H9 (cell line): ENCODE measurements at regions not wholly inside any gene's neighbourhood (a gene's known extent, or its start where the extent isn't known, plus 50 kb on each side); places are given as distances from the start of the nearest gene placed in this dataset.

Experiments used
- DNase-seq: peaks from one replicate; pipeline ENCODE4 v3.0.0-alpha.2; 2017
- H2AFZ ChIP-seq: one replicate; pipeline ENCODE4 v1.6.1; 2013; ENCODE audit warnings: mild to moderate bottlenecking, low read length, control low read depth, moderate library complexity
- H2AK5ac ChIP-seq: 2 replicates; pipeline ENCODE4 v1.6.1; 2013; ENCODE audit warnings: low read length, control low read depth, mixed read lengths; ENCODE audit not compliant: insufficient read length
- H2BK120ac ChIP-seq: one replicate; pipeline ENCODE4 v1.6.1; 2013; ENCODE audit warnings: low read depth, mild to moderate bottlenecking, low read length, control low read depth, inconsistent platforms; ENCODE audit not compliant: poor library complexity, severe bottlenecking
- H2BK12ac ChIP-seq: 2 replicates; pipeline ENCODE4 v1.6.1; 2013; ENCODE audit warnings: low read length, control low read depth, mixed read lengths, low read depth; ENCODE audit not compliant: insufficient read length
- H2BK15ac ChIP-seq: 2 replicates; pipeline ENCODE4 v1.6.1; 2013; ENCODE audit warnings: low read depth, low read length, control low read depth
- H2BK20ac ChIP-seq: one replicate; pipeline ENCODE4 v1.6.1; 2013; ENCODE audit warnings: low read depth, mild to moderate bottlenecking, low read length, control low read depth, inconsistent platforms; ENCODE audit not compliant: poor library complexity, severe bottlenecking
- H2BK5ac ChIP-seq: 2 replicates; pipeline ENCODE4 v1.6.1; 2013; ENCODE audit warnings: low read length, control low read depth, mixed read lengths; ENCODE audit not compliant: insufficient read length
- H3K14ac ChIP-seq: 2 replicates; pipeline ENCODE4 v1.6.1; 2013; ENCODE audit warnings: low read length, control low read depth; ENCODE audit not compliant: insufficient read depth
- H3K18ac ChIP-seq: 2 replicates; pipeline ENCODE4 v1.6.1; 2013; ENCODE audit warnings: low read depth, mild to moderate bottlenecking, mixed read lengths, low read length, control low read depth; ENCODE audit not compliant: insufficient read length
- H3K23ac ChIP-seq: 2 replicates; pipeline ENCODE4 v1.6.1; 2013; ENCODE audit warnings: low read length, control low read depth, mixed read lengths, low read depth; ENCODE audit not compliant: insufficient read length
- H3K23me2 ChIP-seq: 2 replicates; pipeline ENCODE4 v1.6.1; 2013; ENCODE audit warnings: low read depth, mild to moderate bottlenecking, mixed read lengths, low read length, control low read depth; ENCODE audit not compliant: insufficient read length, poor library complexity, severe bottlenecking
- H3K27ac ChIP-seq: 2 replicates; pipeline ENCODE4 v1.5.1; 2013; ENCODE audit warnings: low read length, control low read depth, mixed read lengths, low read depth; ENCODE audit not compliant: insufficient read length
- H3K27me3 ChIP-seq: 2 replicates; pipeline ENCODE4 v1.6.1; 2013; ENCODE audit warnings: low read length, control low read depth, inconsistent platforms; ENCODE audit not compliant: insufficient read depth
- H3K4ac ChIP-seq: 2 replicates; pipeline ENCODE4 v1.6.1; 2013; ENCODE audit warnings: low read depth, mild to moderate bottlenecking, control low read depth, inconsistent platforms, low read length, moderate library complexity
- H3K4me1 ChIP-seq: 2 replicates; pipeline ENCODE4 v1.6.1; 2013; ENCODE audit warnings: low read length, control low read depth, inconsistent platforms; ENCODE audit not compliant: insufficient read depth
- H3K4me2 ChIP-seq: 2 replicates; pipeline ENCODE4 v1.6.1; 2013; ENCODE audit warnings: low read length, control low read depth, mixed read lengths; ENCODE audit not compliant: insufficient read length, insufficient read depth
- H3K56ac ChIP-seq: 2 replicates; pipeline ENCODE4 v1.6.1; 2013; ENCODE audit warnings: low read depth, mild to moderate bottlenecking, mixed read lengths, low read length, control low read depth; ENCODE audit not compliant: insufficient read length
- H3K79me1 ChIP-seq: 2 replicates; pipeline ENCODE4 v1.6.1; 2013; ENCODE audit warnings: low read depth, mild to moderate bottlenecking, moderate library complexity, low read length, control low read depth, inconsistent platforms; ENCODE audit not compliant: insufficient read depth, poor library complexity, severe bottlenecking
- H3K79me2 ChIP-seq: 2 replicates; pipeline ENCODE4 v1.6.1; 2013; ENCODE audit warnings: low read length, control low read depth, inconsistent platforms; ENCODE audit not compliant: insufficient read depth
- H3K9ac ChIP-seq: 2 replicates; pipeline ENCODE4 v1.6.1; 2013; ENCODE audit warnings: low read length, control low read depth, mixed read lengths; ENCODE audit not compliant: insufficient read length; ENCODE audit errors: extremely low read depth
- H3K9me3 ChIP-seq: one replicate; pipeline ENCODE4 v1.6.1; 2013; ENCODE audit warnings: low read depth, low read length, inconsistent platforms; ENCODE audit not compliant: control insufficient read depth
- H3T11ph ChIP-seq: one replicate; pipeline ENCODE4 v1.6.1; 2013; ENCODE audit warnings: mild to moderate bottlenecking, low read length, control low read depth, inconsistent platforms
- H4K20me1 ChIP-seq: one replicate; pipeline ENCODE4 v1.6.1; 2013; ENCODE audit not compliant: control insufficient read depth, insufficient read length, insufficient read depth
- H4K5ac ChIP-seq: 2 replicates; pipeline ENCODE4 v1.6.1; 2013; ENCODE audit warnings: low read depth, mild to moderate bottlenecking, mixed read lengths, low read length, control low read depth; ENCODE audit not compliant: insufficient read length
- H4K8ac ChIP-seq: replicated peaks from 2 replicates; pipeline ENCODE4 v1.6.1; 2013; ENCODE audit warnings: low read length, control low read depth, mixed read lengths, low read depth; ENCODE audit not compliant: insufficient read length
- H4K91ac ChIP-seq: 2 replicates; pipeline ENCODE4 v1.6.1; 2013; ENCODE audit warnings: low read depth, mild to moderate bottlenecking, moderate library complexity, mixed read lengths, low read length, control low read depth; ENCODE audit not compliant: insufficient read length
- H3K27ac Mint-ChIP-seq, 3 experiments: 2 replicates in 2 of 3; 3 replicates in 1 of 3; pipeline ENCODE4 v1.8.0; 2020 to 2021; ENCODE audit warnings: mixed read lengths in 3 of 3, mild to moderate bottlenecking in 1 of 3, moderate library complexity in 1 of 3
- H3K27me3 Mint-ChIP-seq: 2 replicates; pipeline ENCODE4 v1.8.0; 2021; ENCODE audit warnings: low read depth, mild to moderate bottlenecking, moderate library complexity, mixed read lengths
- H3K36me3 Mint-ChIP-seq, 3 experiments: 2 replicates in 2 of 3; 3 replicates in 1 of 3; pipeline ENCODE4 v1.8.0; 2020 to 2021; ENCODE audit warnings: low read depth in 3 of 3, mixed read lengths in 3 of 3; ENCODE audit not compliant: insufficient read depth in 1 of 3
- H3K4me1 Mint-ChIP-seq, 2 experiments: 2 replicates each; pipeline ENCODE4 v1.8.0; 2020; ENCODE audit warnings: mixed read lengths in 2 of 2
- H3K4me3 Mint-ChIP-seq, 2 experiments: 2 replicates in 1 of 2; 3 replicates in 1 of 2; pipeline ENCODE4 v1.8.0; 2020 to 2021; ENCODE audit warnings: mild to moderate bottlenecking in 2 of 2, mixed read lengths in 2 of 2, moderate library complexity in 1 of 2
- H3K9me3 Mint-ChIP-seq, 2 experiments: 2 replicates in 1 of 2; 3 replicates in 1 of 2; pipeline ENCODE4 v1.8.0; 2020; ENCODE audit warnings: mild to moderate bottlenecking in 2 of 2, mixed read lengths in 2 of 2, moderate library complexity in 1 of 2
- CTCF ChIP-seq: fragments of 200-600 bp; sonication (generic); conservative IDR thresholded peaks from 3 replicates; pipeline ENCODE4 v1.8.0; 2021; ENCODE audit warnings: antibody characterized with exemption, mild to moderate bottlenecking
- WGBS: extraction: QIAGEN DNeasy Blood & Tissue Kit; methylation state at CpG from one replicate; pipeline ENCODE4 v1.1.7; 2013; ENCODE audit warnings: missing lambda C conversion rate, low lambda C conversion rate, mixed read lengths; ENCODE audit not compliant: insufficient read length; ENCODE audit errors: extremely low coverage; 5-methylcytosine and 5-hydroxymethylcytosine counted together

GRCh38 chr5:8500426-8500825 lies 631.5 kb downstream of the MTRR start:
- Histone ChIP-seq H2BK5ac (no peak overlapping the region), H2BK12ac (no peak overlapping the region), H2AFZ (no peak overlapping the region), H3K79me2 (no peaks in the 10 kb centered on the region), H4K8ac (no peak overlapping the region), H3K27ac (no peak overlapping the region), H3K56ac (no peak overlapping the region), H4K20me1 (no peaks in the 10 kb centered on the region), H3K27me3 (no peaks in the 10 kb centered on the region), H2AK5ac (no peak overlapping the region), H2BK120ac (no peak overlapping the region), H3K9me3 (no peaks in the 10 kb centered on the region), H3K14ac (no peak overlapping the region), H3K4ac (no peak overlapping the region), H3K79me1 (no peaks in the 10 kb centered on the region), H3K4me1 (no peaks in the 10 kb centered on the region), H3K23me2 (no peaks in the 10 kb centered on the region), H2BK15ac (no peak overlapping the region), H3K18ac (no peak overlapping the region), H3K23ac (no peak overlapping the region), H2BK20ac (no peak overlapping the region), H4K91ac (no peak overlapping the region), H3K9ac (no peak overlapping the region), H4K5ac (no peak overlapping the region), H3K4me2 (no peak overlapping the region), H3T11ph (no peak overlapping the region)
- TF ChIP-seq CTCF = no peak
- Mint-ChIP-seq H3K27me3 (no peaks in the 10 kb centered on the region), H3K4me1 (no peaks in the 10 kb centered on the region), H3K4me3 (no peak overlapping the region), H3K27ac (no peak overlapping the region), H3K9me3 (peaks cover 25 to 26% of the 10 kb centered on the region in 2 experiments), H3K36me3 (peaks cover 6 to 27% (median 13%) of the 10 kb centered on the region in 3 experiments)
- DNase-seq = no peak
- WGBS = no CpG with 5 or more reads among the region's 3 CpGs
